ENCODE measurements at regions not wholly inside any gene's neighbourhood (a gene's known extent, or its start where the extent isn't known, plus 50 kb on each side); places are given as distances from the start of the nearest gene placed in this dataset.

DNA sequence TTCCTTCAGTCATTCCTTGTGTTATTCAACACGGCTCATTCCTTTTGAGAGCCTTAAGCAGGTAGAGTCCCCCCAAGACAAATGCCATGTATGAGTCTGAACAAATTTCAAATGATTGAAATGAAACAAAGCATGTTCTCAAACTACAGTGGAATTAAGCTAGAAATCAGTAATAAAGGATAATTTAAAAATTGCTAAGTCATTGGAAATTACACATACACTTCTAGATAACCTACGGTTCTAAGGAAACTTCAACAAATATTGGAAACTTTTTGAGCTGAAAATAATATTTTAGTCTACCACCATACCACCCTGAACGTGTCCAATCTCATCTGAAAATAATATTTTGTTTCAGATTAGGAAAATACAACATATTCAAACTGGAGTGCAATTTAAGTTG is 71.8 kb upstream of the UGP2 start (continued):
- TF ChIP-seq MXI1 (IDR thresholded peaks at IDR 0.05; ENCODE audit: low read depth, low read length) (no peak), TCF12 (IDR thresholded peaks at IDR 0.05) (no peak), TAF1 (IDR thresholded peaks at IDR 0.05; ENCODE audit: borderline replicate concordance, low read depth, low read length) (no peak)

DNA sequence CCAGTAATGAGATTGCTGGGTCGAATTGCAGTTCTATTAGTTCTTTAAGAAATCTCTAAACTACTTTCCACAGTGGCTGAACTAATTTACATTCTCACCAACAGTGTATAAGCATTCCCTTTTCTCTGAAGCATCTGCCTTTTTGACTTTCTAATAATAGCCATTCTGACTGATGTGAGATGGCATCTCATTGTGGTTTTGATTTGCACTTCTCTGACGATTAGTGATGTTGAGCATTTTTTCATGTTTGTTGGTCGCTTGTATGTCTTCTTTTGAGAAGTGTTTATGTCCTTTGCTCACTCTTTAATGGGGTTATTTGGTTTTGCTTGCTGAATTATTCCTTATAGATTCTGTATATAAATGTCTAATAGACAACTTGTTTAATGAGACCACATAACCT is 69.6 kb upstream of the UGP2 start:
- Histone ChIP-seq H3K4me1 (ENCODE audit: control insufficient read depth in 1 of 2, insufficient read depth in 2 of 2, low read depth in 1 of 2, low read length in 1 of 2) (no peaks in the 10 kb centered on the region), H3K27ac (ENCODE audit: low read depth in 2 of 2, low read length in 1 of 2) (no peak overlapping the region), H3K9me3 (0 out of 2 replicates have a peak, but pooled peaks cover 2% of the 10 kb centered on the region), H2AFZ (ENCODE audit: low read depth) (no peak overlapping the region), H3K79me2 (ENCODE audit: insufficient read depth) (no peaks in the 10 kb centered on the region), H3K27me3 (ENCODE audit: insufficient read depth) (no peaks in the 10 kb centered on the region), H3K9ac (no peak overlapping the region), H3F3A (replicated peaks; ENCODE audit: insufficient read depth) (no peaks in the 10 kb centered on the region), H3K4me2 (no peak overlapping the region), H4K20me1 (ENCODE audit: insufficient read depth) (no peaks in the 10 kb centered on the region), H3K4me3 (ENCODE audit: low read depth in 2 of 2, low read length in 1 of 2) (no peak overlapping the region), H3K9me2 (no peaks in the 10 kb centered on the region), H3K36me3 (replicated peaks in 1 of 2; ENCODE audit: control insufficient read depth in 1 of 2, insufficient read depth in 2 of 2, low read length in 1 of 2) (no peaks in the 10 kb centered on the region)
- WGBS (ENCODE audit: low lambda C conversion rate): 55% methylated on average over 3 of the region's 3 CpGs
- no peak for DNase-seq
- TF ChIP-seq FOXJ3 (CRISPR knock-in tag; IDR thresholded peaks at IDR 0.05) (no peak), SIN3A (IDR thresholded peaks at IDR 0.05; ENCODE audit: borderline replicate concordance, low read depth, low read length) (no peak), NFIC (IDR thresholded peaks at IDR 0.05; ENCODE audit: borderline replicate concordance) (no peak), GATA2 (CRISPR knock-in tag; IDR thresholded peaks at IDR 0.05) (no peak), RAD21 (IDR thresholded peaks at IDR 0.05; ENCODE audit: low read length) (no peak), FOSL2 (IDR thresholded peaks at IDR 0.05; ENCODE audit: borderline replicate concordance, low read depth) (no peak), ELF1 (IDR thresholded peaks at IDR 0.05) (no peak)
- TF ChIP-seq, protein P1, sequence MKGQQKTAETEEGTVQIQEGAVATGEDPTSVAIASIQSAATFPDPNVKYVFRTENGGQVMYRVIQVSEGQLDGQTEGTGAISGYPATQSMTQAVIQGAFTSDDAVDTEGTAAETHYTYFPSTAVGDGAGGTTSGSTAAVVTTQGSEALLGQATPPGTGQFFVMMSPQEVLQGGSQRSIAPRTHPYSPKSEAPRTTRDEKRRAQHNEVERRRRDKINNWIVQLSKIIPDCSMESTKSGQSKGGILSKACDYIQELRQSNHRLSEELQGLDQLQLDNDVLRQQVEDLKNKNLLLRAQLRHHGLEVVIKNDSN (IDR thresholded peaks at IDR 0.05; ENCODE audit: borderline replicate concordance, low read depth): no peak
- ChIA-PET CTCF (no interaction called here), POLR2A (no interaction called here)

DNA sequence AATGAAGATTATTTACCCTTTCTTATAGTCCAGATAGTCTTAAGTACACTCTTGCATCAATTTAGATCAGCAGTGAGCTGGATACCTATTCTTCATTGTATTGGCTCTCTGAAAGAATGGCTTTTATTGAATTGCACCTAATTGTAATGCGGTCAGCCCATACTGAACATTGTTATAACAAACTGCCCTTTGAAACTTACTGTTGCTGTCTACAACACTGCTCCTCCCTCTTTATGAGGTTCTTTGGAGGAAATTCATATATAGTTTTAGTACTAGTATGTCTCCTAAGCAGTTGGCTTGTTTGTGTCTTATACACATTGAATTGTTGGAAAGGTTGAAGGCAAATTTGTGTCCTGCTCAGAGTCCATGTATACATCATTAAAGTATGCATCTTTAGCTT is 66.5 kb upstream of the UGP2 start:
- POLR2A ChIA-PET: no interaction called here
- Histone ChIP-seq H3F3A (replicated peaks; ENCODE audit: insufficient read depth) (no peaks in the 10 kb centered on the region), H3K27ac (ENCODE audit: low read depth in 2 of 2, low read length in 1 of 2) (no peak overlapping the region), H2AFZ (ENCODE audit: low read depth) (no peak overlapping the region), H3K4me1 (ENCODE audit: control insufficient read depth in 1 of 2, insufficient read depth in 2 of 2, low read depth in 1 of 2, low read length in 1 of 2) (no peaks in the 10 kb centered on the region), H3K9ac (no peak overlapping the region), H3K4me2 (no peak overlapping the region), H3K9me3 (no peaks in the 10 kb centered on the region), H3K79me2 (ENCODE audit: insufficient read depth) (no peaks in the 10 kb centered on the region), H3K27me3 (ENCODE audit: insufficient read depth) (no peaks in the 10 kb centered on the region), H3K4me3 (ENCODE audit: low read depth in 2 of 2, low read length in 1 of 2) (no peak overlapping the region), H3K9me2 (no peaks in the 10 kb centered on the region), H4K20me1 (ENCODE audit: insufficient read depth) (no peaks in the 10 kb centered on the region), H3K36me3 (replicated peaks in 1 of 2; ENCODE audit: control insufficient read depth in 1 of 2, insufficient read depth in 2 of 2, low read length in 1 of 2) (no peaks in the 10 kb centered on the region)
- TF ChIP-seq EZH2phosphoT487 (IDR thresholded peaks at IDR 0.05; ENCODE audit: borderline replicate concordance, low read depth): no peak
- TF ChIP-seq, protein P2, sequence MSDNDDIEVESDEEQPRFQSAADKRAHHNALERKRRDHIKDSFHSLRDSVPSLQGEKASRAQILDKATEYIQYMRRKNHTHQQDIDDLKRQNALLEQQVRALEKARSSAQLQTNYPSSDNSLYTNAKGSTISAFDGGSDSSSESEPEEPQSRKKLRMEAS (IDR thresholded peaks at IDR 0.05; ENCODE audit: low read depth): no peak
- no peak for DNase-seq
- CTCF ChIA-PET: no interaction called here
- WGBS (ENCODE audit: low lambda C conversion rate): 81% methylated on average over 1 of the region's 1 CpG

Data from SK-N-SH (cell line).